ENCODE measurements at regions not wholly inside any gene's neighbourhood (a gene's known extent, or its start where the extent isn't known, plus 50 kb on each side); places are given as distances from the start of the nearest gene placed in this dataset.

DNA sequence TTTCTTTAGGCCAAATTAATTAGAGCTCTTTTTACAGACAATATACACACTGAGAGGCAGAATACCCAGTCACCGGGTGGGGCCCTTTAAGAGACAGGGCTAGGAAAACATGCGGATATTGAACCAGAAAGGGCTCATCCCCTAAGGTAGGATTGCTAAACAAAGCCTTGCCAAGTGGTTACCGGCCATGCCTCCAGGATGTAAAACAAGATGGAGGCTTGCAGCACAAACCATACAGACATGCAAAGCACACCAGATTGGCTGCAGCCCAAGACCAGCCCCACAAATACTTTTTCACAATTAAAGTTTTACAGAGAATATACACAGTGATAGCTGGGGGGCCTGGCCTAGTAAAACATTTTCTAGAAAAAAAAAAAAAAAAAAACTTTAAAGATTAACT, 210.0 kb downstream of the KLHL4 start:
- DNase-seq (ENCODE audit: low read depth, low spot score), result no peak
- in situ Hi-C loops (cut with HindIII; ENCODE audit: low sequenced_read_pairs), result no loop called here
- TF ChIP-seq, protein P1, sequence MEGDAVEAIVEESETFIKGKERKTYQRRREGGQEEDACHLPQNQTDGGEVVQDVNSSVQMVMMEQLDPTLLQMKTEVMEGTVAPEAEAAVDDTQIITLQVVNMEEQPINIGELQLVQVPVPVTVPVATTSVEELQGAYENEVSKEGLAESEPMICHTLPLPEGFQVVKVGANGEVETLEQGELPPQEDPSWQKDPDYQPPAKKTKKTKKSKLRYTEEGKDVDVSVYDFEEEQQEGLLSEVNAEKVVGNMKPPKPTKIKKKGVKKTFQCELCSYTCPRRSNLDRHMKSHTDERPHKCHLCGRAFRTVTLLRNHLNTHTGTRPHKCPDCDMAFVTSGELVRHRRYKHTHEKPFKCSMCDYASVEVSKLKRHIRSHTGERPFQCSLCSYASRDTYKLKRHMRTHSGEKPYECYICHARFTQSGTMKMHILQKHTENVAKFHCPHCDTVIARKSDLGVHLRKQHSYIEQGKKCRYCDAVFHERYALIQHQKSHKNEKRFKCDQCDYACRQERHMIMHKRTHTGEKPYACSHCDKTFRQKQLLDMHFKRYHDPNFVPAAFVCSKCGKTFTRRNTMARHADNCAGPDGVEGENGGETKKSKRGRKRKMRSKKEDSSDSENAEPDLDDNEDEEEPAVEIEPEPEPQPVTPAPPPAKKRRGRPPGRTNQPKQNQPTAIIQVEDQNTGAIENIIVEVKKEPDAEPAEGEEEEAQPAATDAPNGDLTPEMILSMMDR (IDR thresholded peaks at IDR 0.05; ENCODE audit: low read depth, low read length), result no peak
- no peak overlapping the region for H3K4me3 ChIP-seq (ENCODE audit: low read depth, low read length)

- TF ChIP-seq, protein P1 (IDR thresholded peaks at IDR 0.05; ENCODE audit: low read depth, low read length), result no peak
- no peak overlapping the region for H3K4me3 ChIP-seq (ENCODE audit: low read depth, low read length)
- in situ Hi-C loops (cut with HindIII; ENCODE audit: low sequenced_read_pairs), result no loop called here
- DNase-seq (ENCODE audit: low read depth, low spot score), result no peak
These were observed 210.4 kb downstream of the KLHL4 start for GRCh38 chrX:87728024-87728423.

- no peak for DNase-seq (ENCODE audit: low read depth, low spot score)
- TF ChIP-seq, protein P1 (IDR thresholded peaks at IDR 0.05; ENCODE audit: low read depth, low read length), result no peak
- H3K4me3 ChIP-seq (ENCODE audit: low read depth, low read length), result no peak overlapping the region
- in situ Hi-C loops (cut with HindIII; ENCODE audit: low sequenced_read_pairs), result no loop called here
These were observed 210.9 kb downstream of the KLHL4 start for GRCh38 chrX:87728459-87728858.

DNA sequence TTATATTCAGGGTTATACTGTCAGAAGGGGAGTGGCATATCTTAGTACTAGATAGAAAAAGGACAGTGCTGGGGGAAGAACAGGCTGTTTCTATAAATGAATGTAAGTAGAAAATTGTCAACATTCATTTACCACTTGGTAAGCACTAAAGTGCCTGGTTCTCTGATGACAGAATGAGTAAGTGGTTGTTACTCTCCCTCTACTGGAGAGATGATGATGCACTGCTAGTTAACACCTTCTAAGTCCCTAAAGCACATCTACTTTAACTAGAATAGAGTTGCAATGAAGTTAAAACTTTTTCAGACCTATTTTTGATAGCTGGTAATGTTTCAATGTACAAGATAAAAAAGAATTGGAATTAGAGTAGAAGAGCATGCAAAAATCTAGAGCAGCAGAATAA, 214.5 kb downstream of the KLHL4 start:
- DNase-seq (ENCODE audit: low read depth, low spot score), result no peak
- in situ Hi-C loops (cut with HindIII; ENCODE audit: low sequenced_read_pairs), result no loop called here
- H3K4me3 ChIP-seq (ENCODE audit: low read depth, low read length), result no peak overlapping the region
- TF ChIP-seq, protein P1 (IDR thresholded peaks at IDR 0.05; ENCODE audit: low read depth, low read length), result no peak

DNA sequence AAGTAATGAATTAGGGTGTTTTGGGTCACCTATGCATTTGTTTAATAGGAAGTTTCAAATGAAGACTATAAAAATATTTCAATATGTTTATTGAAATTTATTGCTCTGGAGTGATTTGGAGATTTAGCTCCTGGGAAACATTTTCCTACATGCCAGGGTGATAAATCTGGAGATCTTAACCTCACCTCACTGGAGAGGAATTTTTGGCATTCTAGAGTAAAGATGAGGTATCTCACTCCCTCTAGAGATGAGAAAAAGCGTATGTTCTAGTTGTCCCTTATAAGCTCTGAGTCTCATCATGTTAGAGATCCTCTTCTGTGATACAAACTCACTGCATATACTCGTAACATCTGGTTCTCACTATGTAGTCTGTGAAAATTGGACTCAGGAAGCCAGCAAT, 219.0 kb downstream of the KLHL4 start:
- TF ChIP-seq, protein P1 (IDR thresholded peaks at IDR 0.05; ENCODE audit: low read depth, low read length), result no peak

GRCh38 chrX:87744391-87744790, 226.8 kb downstream of the KLHL4 start:
- DNase-seq (ENCODE audit: low read depth, low spot score), result no peak
- no peak overlapping the region for H3K4me3 ChIP-seq (ENCODE audit: low read depth, low read length)
- in situ Hi-C loops (cut with HindIII; ENCODE audit: low sequenced_read_pairs), result no loop called here
- TF ChIP-seq, protein P1 (IDR thresholded peaks at IDR 0.05; ENCODE audit: low read depth, low read length), result no peak

More for the DNA sequence above, 219.0 kb downstream of the KLHL4 start:
- no peak for DNase-seq (ENCODE audit: low read depth, low spot score)
- H3K4me3 ChIP-seq (ENCODE audit: low read depth, low read length), result no peak overlapping the region
- in situ Hi-C loops (cut with HindIII; ENCODE audit: low sequenced_read_pairs), result no loop called here

DNA sequence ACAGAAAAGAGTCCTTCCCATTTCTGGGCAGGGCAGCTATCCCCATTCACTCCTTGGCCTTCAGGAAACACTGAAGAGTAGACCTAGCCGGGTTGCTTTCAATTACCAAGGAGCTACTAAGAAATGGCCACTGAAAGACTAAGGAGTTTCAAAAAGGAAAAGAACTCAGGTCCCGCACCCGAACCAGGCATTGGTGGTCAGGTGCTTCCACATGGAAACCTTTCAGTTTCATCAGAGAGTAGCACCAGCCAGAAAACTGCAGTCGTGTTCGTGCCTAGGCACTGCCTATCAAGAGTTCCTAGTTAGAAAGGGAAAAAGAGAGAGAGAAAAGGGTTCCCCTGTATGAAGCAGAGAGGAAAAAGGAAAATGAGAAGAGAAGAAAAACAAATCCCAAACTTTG, 237.9 kb downstream of the KLHL4 start:
- no peak overlapping the region for H3K4me3 ChIP-seq (ENCODE audit: low read depth, low read length)
- TF ChIP-seq, protein P1 (IDR thresholded peaks at IDR 0.05; ENCODE audit: low read depth, low read length), result no peak
- in situ Hi-C loops (cut with HindIII; ENCODE audit: low sequenced_read_pairs), result no loop called here
- no peak for DNase-seq (ENCODE audit: low read depth, low spot score)

Data from astrocyte of the spinal cord (primary cell).